Osteocyte (in vitro differentiated cells): ENCODE measurements at regions not wholly inside any gene's neighbourhood (a gene's known extent, or its start where the extent isn't known, plus 50 kb on each side); places are given as distances from the start of the nearest gene placed in this dataset.

Source experiments
- DNase-seq: peaks from one replicate; pipeline ENCODE4 v3.0.0; 2021; ENCODE audit warnings: mixed read lengths; ENCODE audit not compliant: unreplicated experiment; ENCODE audit errors: extremely low spot score
- H3K27ac Mint-ChIP-seq: one replicate; pipeline ENCODE4 v1.8.0; 2021; ENCODE audit warnings: mild to moderate bottlenecking, mixed read lengths; ENCODE audit not compliant: unreplicated experiment
- H3K27me3 Mint-ChIP-seq: one replicate; pipeline ENCODE4 v1.8.0; 2021; ENCODE audit warnings: mixed read lengths; ENCODE audit not compliant: unreplicated experiment
- H3K36me3 Mint-ChIP-seq: one replicate; pipeline ENCODE4 v1.8.0; 2021; ENCODE audit warnings: mixed read lengths; ENCODE audit not compliant: unreplicated experiment
- H3K4me1 Mint-ChIP-seq: one replicate; pipeline ENCODE4 v1.8.0; 2021; ENCODE audit warnings: mixed read lengths; ENCODE audit not compliant: unreplicated experiment
- H3K4me3 Mint-ChIP-seq: one replicate; pipeline ENCODE4 v1.8.0; 2021; ENCODE audit warnings: mild to moderate bottlenecking, moderate library complexity, mixed read lengths; ENCODE audit not compliant: unreplicated experiment
- H3K9me3 Mint-ChIP-seq: one replicate; pipeline ENCODE4 v1.8.0; 2021; ENCODE audit warnings: mixed read lengths; ENCODE audit not compliant: unreplicated experiment
- TF ChIP-seq, protein P1 (sequence below): fragments of 200-600 bp; sonication (generic); IDR thresholded peaks from 2 replicates; pipeline ENCODE4 v1.5.0; 2021; ENCODE audit warnings: antibody characterized with exemption, mild to moderate bottlenecking, moderate library complexity

DNA sequence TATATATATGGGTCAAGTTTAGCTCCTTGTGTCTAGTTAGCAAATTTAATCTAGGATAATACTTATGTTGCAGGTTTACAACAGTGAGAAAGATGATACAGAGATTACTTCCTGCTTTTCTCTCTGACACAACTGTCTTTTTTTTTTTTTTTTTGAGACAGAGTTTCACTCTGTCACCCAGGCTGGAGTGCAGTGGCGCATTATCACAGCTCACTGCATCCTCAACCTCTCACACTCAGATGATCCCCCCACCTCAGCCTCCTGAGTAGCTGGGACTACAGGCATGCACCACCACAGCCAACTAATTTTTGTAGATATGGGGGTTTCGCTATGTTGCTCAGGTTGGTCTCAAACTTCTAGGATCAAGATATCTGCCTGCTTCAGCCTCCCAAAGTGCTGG, 706.9 kb upstream of the SOX9 start:
- DNase-seq: no peak
- Mint-ChIP-seq H3K27ac (no peak overlapping the region), H3K36me3 (no peaks in the 10 kb centered on the region), H3K9me3 (no peaks in the 10 kb centered on the region), H3K4me3 (no peak overlapping the region), H3K27me3 (no peaks in the 10 kb centered on the region), H3K4me1 (peaks cover 24% of the 10 kb centered on the region)
- TF ChIP-seq, protein P1, sequence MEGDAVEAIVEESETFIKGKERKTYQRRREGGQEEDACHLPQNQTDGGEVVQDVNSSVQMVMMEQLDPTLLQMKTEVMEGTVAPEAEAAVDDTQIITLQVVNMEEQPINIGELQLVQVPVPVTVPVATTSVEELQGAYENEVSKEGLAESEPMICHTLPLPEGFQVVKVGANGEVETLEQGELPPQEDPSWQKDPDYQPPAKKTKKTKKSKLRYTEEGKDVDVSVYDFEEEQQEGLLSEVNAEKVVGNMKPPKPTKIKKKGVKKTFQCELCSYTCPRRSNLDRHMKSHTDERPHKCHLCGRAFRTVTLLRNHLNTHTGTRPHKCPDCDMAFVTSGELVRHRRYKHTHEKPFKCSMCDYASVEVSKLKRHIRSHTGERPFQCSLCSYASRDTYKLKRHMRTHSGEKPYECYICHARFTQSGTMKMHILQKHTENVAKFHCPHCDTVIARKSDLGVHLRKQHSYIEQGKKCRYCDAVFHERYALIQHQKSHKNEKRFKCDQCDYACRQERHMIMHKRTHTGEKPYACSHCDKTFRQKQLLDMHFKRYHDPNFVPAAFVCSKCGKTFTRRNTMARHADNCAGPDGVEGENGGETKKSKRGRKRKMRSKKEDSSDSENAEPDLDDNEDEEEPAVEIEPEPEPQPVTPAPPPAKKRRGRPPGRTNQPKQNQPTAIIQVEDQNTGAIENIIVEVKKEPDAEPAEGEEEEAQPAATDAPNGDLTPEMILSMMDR: no peak

DNA sequence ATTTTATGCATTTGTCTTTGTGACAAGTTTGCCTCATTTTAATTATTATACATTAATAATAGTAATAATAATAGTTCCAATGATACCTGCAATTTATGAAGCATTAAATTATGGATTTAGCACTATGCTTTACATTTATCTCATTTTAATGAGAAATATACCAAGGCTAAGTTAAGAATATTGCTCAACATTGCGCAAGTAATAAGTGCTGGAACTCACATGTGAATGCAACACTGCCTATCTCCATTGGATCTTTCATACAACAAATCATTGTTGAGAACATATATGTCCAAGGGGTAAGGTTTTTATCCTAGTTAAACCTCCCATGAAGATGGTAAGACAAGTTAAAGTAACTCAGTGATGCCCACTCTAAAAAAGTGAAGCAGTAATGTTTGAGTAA, 703.7 kb upstream of the SOX9 start:
- H3K9me3 Mint-ChIP-seq: no peaks in the 10 kb centered on the region

DNA sequence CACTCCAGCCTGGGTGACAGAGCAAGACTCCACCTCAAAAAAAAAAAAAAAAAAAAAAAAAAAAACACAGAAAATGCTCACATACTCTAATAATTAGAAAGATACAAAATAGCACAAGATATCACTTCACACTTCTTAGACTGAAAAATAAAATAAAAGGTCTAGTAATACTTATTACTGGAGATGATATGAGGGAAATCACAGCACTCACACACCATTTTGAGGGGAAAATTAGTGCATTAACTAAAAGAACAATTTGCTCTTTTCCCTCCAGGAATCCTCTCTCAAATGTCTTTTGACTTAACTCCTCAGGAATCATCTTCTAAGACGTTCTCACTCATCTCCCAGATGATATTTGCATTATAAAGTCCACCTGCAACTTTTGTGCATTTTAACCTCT, 697.9 kb upstream of the SOX9 start:
- TF ChIP-seq, protein P1: no peak
- no peak overlapping the region for H3K27ac Mint-ChIP-seq
- no peak for DNase-seq
- peaks cover 1% of the 10 kb centered on the region for H3K4me1 Mint-ChIP-seq
- H3K4me3 Mint-ChIP-seq: no peak overlapping the region
- H3K27me3 Mint-ChIP-seq: no peaks in the 10 kb centered on the region
- peaks cover 2% of the 10 kb centered on the region for H3K36me3 Mint-ChIP-seq
- H3K9me3 Mint-ChIP-seq: peaks cover 6% of the 10 kb centered on the region

More for the DNA sequence above, 703.7 kb upstream of the SOX9 start:
- H3K27me3 Mint-ChIP-seq: no peaks in the 10 kb centered on the region
- TF ChIP-seq, protein P1: no peak
- no peaks in the 10 kb centered on the region for H3K36me3 Mint-ChIP-seq
- H3K4me3 Mint-ChIP-seq: no peak overlapping the region
- peaks cover 15% of the 10 kb centered on the region for H3K4me1 Mint-ChIP-seq
- H3K27ac Mint-ChIP-seq: no peak overlapping the region
- DNase-seq: no peak

DNA sequence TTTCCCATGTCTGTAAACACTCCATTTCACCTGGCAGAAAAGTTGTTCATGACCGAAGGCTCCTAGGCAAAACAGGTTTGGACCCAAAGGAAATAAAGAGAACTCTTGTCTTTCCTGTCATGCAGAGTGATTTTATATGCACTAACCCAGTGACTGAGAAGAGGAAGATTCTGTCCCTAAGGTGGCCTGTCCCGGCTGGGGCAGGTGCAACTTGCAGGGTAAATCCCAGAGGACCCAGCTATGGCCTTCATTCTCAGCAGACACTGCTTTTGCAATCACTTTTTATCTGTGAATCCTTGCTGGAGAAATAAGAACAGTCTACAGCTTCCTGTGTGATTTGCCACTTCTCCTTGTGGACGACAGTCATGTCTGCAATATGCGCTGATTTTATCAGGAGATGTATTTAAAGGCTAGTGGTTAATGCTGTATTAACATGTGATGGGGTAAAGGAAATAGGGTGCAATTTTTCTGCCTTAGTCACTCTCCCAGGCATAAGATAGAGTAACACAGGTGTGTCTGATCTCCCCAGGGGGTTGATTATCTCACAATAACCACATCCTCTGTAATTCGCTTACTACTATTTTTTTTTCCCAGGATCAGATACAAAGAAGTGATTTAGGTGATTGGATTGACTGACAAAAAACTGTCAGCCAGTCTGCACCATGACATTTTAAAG, 696.8 kb upstream of the SOX9 start:
- DNase-seq: no peak
- Mint-ChIP-seq H3K27me3 (no peaks in the 10 kb centered on the region), H3K36me3 (peaks cover 2% of the 10 kb centered on the region), H3K9me3 (peaks cover 14% of the 10 kb centered on the region), H3K4me3 (no peak overlapping the region), H3K27ac (no peak overlapping the region), H3K4me1 (peaks cover 1% of the 10 kb centered on the region)
- TF ChIP-seq, protein P1: no peak

DNA sequence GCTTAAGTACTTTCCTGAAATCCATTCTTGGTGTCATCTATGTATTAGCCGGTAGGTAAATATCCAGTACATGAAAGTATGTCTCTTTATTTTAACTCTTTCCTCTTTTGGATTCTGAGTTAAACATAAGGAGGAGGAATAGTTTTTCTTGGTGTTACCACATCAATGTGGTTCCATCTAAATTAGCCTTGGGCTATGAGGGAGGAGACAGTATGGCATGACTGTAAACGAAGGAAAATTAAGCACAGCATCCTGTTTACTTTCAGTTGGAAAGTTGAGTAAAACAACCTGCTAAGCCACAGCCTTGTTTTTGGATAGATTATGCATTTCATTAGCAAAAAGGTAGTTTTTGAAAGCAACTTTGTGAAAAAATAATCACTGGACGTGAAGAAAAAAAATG, 693.0 kb upstream of the SOX9 start:
- Mint-ChIP-seq H3K4me3 (no peak overlapping the region), H3K27ac (no peak overlapping the region), H3K36me3 (peaks cover 2% of the 10 kb centered on the region), H3K4me1 (peaks cover 5% of the 10 kb centered on the region), H3K9me3 (peaks cover 24% of the 10 kb centered on the region), H3K27me3 (no peaks in the 10 kb centered on the region)
- TF ChIP-seq, protein P1: no peak
- DNase-seq: no peak
